ENCODE measurements at regions not wholly inside any gene's neighbourhood (a gene's known extent, or its start where the extent isn't known, plus 50 kb on each side); places are given as distances from the start of the nearest gene placed in this dataset.

- Histone ChIP-seq H3K27ac (ENCODE audit: low read depth in 1 of 2, low read length in 2 of 2) (no peak overlapping the region), H3K4me3 (ENCODE audit: low read length) (no peak overlapping the region), H3K27me3 (ENCODE audit: control insufficient read depth in 1 of 2, insufficient read depth in 2 of 2, low read length in 2 of 2) (peaks cover 0 to 2% of the 10 kb centered on the region in 2 experiments), H3K4me1 (ENCODE audit: insufficient read depth, low read length) (no peaks in the 10 kb centered on the region), H3K36me3 (ENCODE audit: insufficient read depth, low read length) (no peaks in the 10 kb centered on the region), H3K9me3 (ENCODE audit: control insufficient read depth in 1 of 2, insufficient read depth in 1 of 2, low read length in 2 of 2) (peaks cover 0 to 4% of the 10 kb centered on the region in 2 experiments)
- Mint-ChIP-seq H3K27me3 (peaks cover 56% of the 10 kb centered on the region), H3K4me1 (ENCODE audit: low read depth) (no peaks in the 10 kb centered on the region), H3K36me3 (ENCODE audit: low read depth) (no peaks in the 10 kb centered on the region), H3K4me3 (no peak overlapping the region), H3K27ac (no peak overlapping the region), H3K9me3 (no peaks in the 10 kb centered on the region)
- no peak for DNase-seq
- POLR2A ChIA-PET = no interaction called here
- intact Hi-C loops (cut with DNase I, micrococcal nuclease) = no loop called here
- TF ChIP-seq, protein P1, sequence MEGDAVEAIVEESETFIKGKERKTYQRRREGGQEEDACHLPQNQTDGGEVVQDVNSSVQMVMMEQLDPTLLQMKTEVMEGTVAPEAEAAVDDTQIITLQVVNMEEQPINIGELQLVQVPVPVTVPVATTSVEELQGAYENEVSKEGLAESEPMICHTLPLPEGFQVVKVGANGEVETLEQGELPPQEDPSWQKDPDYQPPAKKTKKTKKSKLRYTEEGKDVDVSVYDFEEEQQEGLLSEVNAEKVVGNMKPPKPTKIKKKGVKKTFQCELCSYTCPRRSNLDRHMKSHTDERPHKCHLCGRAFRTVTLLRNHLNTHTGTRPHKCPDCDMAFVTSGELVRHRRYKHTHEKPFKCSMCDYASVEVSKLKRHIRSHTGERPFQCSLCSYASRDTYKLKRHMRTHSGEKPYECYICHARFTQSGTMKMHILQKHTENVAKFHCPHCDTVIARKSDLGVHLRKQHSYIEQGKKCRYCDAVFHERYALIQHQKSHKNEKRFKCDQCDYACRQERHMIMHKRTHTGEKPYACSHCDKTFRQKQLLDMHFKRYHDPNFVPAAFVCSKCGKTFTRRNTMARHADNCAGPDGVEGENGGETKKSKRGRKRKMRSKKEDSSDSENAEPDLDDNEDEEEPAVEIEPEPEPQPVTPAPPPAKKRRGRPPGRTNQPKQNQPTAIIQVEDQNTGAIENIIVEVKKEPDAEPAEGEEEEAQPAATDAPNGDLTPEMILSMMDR (IDR thresholded peaks at IDR 0.05) = no peak
- ATAC-seq (ENCODE audit: poor library complexity) = no peak
- CTCF ChIA-PET = no interaction called here
These were observed 50.9 kb upstream of the MAPK4 start for GRCh38 chr18:50509012-50509411.
